Transverse colon (tissue), 4 donors: ENCODE measurements at regions not wholly inside any gene's neighbourhood (a gene's known extent, or its start where the extent isn't known, plus 50 kb on each side); places are given as distances from the start of the nearest gene placed in this dataset.

Experiments used
- CTCF ChIP-seq, 5 experiments: fragments of 200-600 bp in 3 of 5; fragments of 450-650 bp in 2 of 5; sonication (generic) in 3 of 5; IDR thresholded peaks; 1 replicate in 2 of 5; 2 replicates in 3 of 5; pipeline ENCODE4 v1.5.1; 2016 to 2017; ENCODE audit warnings: antibody characterized with exemption in 5 of 5, inconsistent platforms in 3 of 5, mild to moderate bottlenecking in 2 of 5, moderate library complexity in 1 of 5
- POLR2A ChIP-seq: fragments of 450-650 bp; IDR thresholded peaks from one replicate; pipeline ENCODE4 v1.6.1; 2016; ENCODE audit warnings: antibody characterized with exemption, mild to moderate bottlenecking, moderate library complexity
- POLR2AphosphoS5 ChIP-seq, 3 donors: sonication (generic); formaldehyde crosslinking; IDR thresholded peaks; one replicate each; pipeline ENCODE4 v1.6.1; 2016; ENCODE audit warnings: antibody characterized with exemption in 3 of 3

GRCh38 chr4:127071443-127071842 is 561.3 kb upstream of the INTU start:
- TF ChIP-seq CTCF (IDR thresholded peaks at IDR 0.05) (no peak), POLR2A (no peak), POLR2AphosphoS5 (IDR thresholded peaks at IDR 0.05) (no peak)
